ENCODE measurements at regions not wholly inside any gene's neighbourhood (a gene's known extent, or its start where the extent isn't known, plus 50 kb on each side); places are given as distances from the start of the nearest gene placed in this dataset.
A peak's percentile ranks its signal among the peaks of the same experiment; 100 is the strongest.

- ATAC-seq, result no peak
- Mint-ChIP-seq H3K36me3 (no peaks in the 10 kb centered on the region), H3K27me3 (peaks cover 34% of the 10 kb centered on the region), H3K27ac (no peak overlapping the region), H3K9me3 (peaks cover 9% of the 10 kb centered on the region), H3K4me3 (peak overlapping the region; percentile 18), H3K4me1 (no peaks in the 10 kb centered on the region)
These were observed 418.1 kb downstream of the ZNF716 start for GRCh38 chr7:57867884-57868701.

- Mint-ChIP-seq H3K4me1 (no peaks in the 10 kb centered on the region), H3K9me3 (peaks cover 9% of the 10 kb centered on the region), H3K36me3 (no peaks in the 10 kb centered on the region), H3K4me3 (no peak overlapping the region), H3K27ac (no peak overlapping the region), H3K27me3 (peaks cover 34% of the 10 kb centered on the region)
- ATAC-seq, result no peak
These were observed 418.9 kb downstream of the ZNF716 start for GRCh38 chr7:57868771-57869483.

All from stimulated activated memory B cell treated with anti-CD40 and anti-IgM and Interleukin-4, amounts not matched to agents 10 μg/mL and 1 μg/mL and 100 μg/mL, for 72 hours (primary cell).